ENCODE measurements at regions not wholly inside any gene's neighbourhood (a gene's known extent, or its start where the extent isn't known, plus 50 kb on each side); places are given as distances from the start of the nearest gene placed in this dataset.

- Histone ChIP-seq H3K4me2 (ENCODE audit: low read length) (no peak overlapping the region), H3K9ac (ENCODE audit: low read length) (no peak overlapping the region), H3K4me1 (ENCODE audit: insufficient read depth, low read length) (no peaks in the 10 kb centered on the region), H4K20me1 (ENCODE audit: insufficient read depth, low read length) (no peaks in the 10 kb centered on the region), H3K27ac (ENCODE audit: low read depth, low read length) (no peak overlapping the region), H3K36me3 (ENCODE audit: insufficient read depth, low read length) (no peaks in the 10 kb centered on the region), H3K27me3 (ENCODE audit: insufficient read depth, low read length) (no peaks in the 10 kb centered on the region), H3K4me3 (ENCODE audit: insufficient read depth, low read depth, low read length) (no peak overlapping the region), H3K9me3 (ENCODE audit: insufficient read depth, low read depth, low read length) (peaks cover 2% of the 10 kb centered on the region), H3K79me2 (ENCODE audit: insufficient read depth, low read length) (no peaks in the 10 kb centered on the region), H2AFZ (ENCODE audit: low read depth, low read length) (no peak overlapping the region)
- FAIRE-seq (no peak), DNase-seq (ENCODE audit: low read depth) (no peak)
- Mint-ChIP-seq H3K9me3 (ENCODE audit: unreplicated experiment) (peaks cover 16% of the 10 kb centered on the region), H3K36me3 (ENCODE audit: low read depth, unreplicated experiment) (no peaks in the 10 kb centered on the region), H3K27ac (ENCODE audit: unreplicated experiment) (peak overlapping the region; percentile 48), H3K4me1 (ENCODE audit: low read depth, unreplicated experiment) (peaks cover 13% of the 10 kb centered on the region), H3K27me3 (ENCODE audit: low read depth, unreplicated experiment) (no peaks in the 10 kb centered on the region), H3K4me3 (ENCODE audit: unreplicated experiment) (no peak overlapping the region)
- TF ChIP-seq CTCF (IDR thresholded peaks at IDR 0.05; ENCODE audit: insufficient read depth, low read depth, low read length) (no peak), EZH2 (IDR thresholded peaks at IDR 0.05; ENCODE audit: insufficient read depth, low read length) (no peak)
Observed at GRCh38 chr4:123709336-123709735, 312.7 kb downstream of the SPRY1 start.

DNA sequence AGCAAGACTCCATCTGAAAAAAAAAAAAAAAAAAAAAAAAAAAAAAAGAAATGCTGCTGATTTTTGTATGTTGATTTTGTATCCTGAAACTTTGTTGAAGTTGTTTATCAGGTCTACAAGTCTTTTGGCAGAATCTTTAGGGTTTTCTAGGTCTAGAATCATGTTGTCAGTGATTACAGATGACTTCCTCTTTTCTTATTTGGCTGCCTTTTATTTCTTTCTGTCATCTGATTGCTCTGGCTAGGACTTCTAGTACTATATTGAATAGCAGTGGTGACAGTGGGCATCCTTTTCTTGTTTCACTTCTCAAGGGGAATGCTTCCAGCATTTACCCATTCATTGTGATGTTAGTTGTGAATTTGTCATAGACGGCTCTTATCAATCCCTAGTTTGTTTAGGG lies 334.4 kb downstream of the SPRY1 start:
- Mint-ChIP-seq H3K9me3 (ENCODE audit: unreplicated experiment) (peaks cover 8% of the 10 kb centered on the region), H3K27me3 (ENCODE audit: low read depth, unreplicated experiment) (no peaks in the 10 kb centered on the region), H3K27ac (ENCODE audit: unreplicated experiment) (no peak overlapping the region), H3K4me1 (ENCODE audit: low read depth, unreplicated experiment) (no peaks in the 10 kb centered on the region), H3K36me3 (ENCODE audit: low read depth, unreplicated experiment) (no peaks in the 10 kb centered on the region), H3K4me3 (ENCODE audit: unreplicated experiment) (no peak overlapping the region)
- FAIRE-seq (no peak), DNase-seq (ENCODE audit: low read depth) (no peak)
- Histone ChIP-seq H3K9ac (ENCODE audit: low read length) (no peak overlapping the region), H3K9me3 (ENCODE audit: insufficient read depth, low read depth, low read length) (no peaks in the 10 kb centered on the region), H4K20me1 (ENCODE audit: insufficient read depth, low read length) (no peaks in the 10 kb centered on the region), H3K27me3 (ENCODE audit: insufficient read depth, low read length) (no peaks in the 10 kb centered on the region), H3K27ac (ENCODE audit: low read depth, low read length) (no peak overlapping the region), H3K4me1 (ENCODE audit: insufficient read depth, low read length) (no peaks in the 10 kb centered on the region), H3K4me2 (ENCODE audit: low read length) (no peak overlapping the region), H2AFZ (ENCODE audit: low read depth, low read length) (no peak overlapping the region), H3K79me2 (ENCODE audit: insufficient read depth, low read length) (no peaks in the 10 kb centered on the region), H3K4me3 (ENCODE audit: insufficient read depth, low read depth, low read length) (no peak overlapping the region), H3K36me3 (ENCODE audit: insufficient read depth, low read length) (no peaks in the 10 kb centered on the region)
- no peak for TF ChIP-seq EZH2 (IDR thresholded peaks at IDR 0.05; ENCODE audit: insufficient read depth, low read length)
- no peak for TF ChIP-seq CTCF (IDR thresholded peaks at IDR 0.05; ENCODE audit: insufficient read depth, low read depth, low read length)

DNA sequence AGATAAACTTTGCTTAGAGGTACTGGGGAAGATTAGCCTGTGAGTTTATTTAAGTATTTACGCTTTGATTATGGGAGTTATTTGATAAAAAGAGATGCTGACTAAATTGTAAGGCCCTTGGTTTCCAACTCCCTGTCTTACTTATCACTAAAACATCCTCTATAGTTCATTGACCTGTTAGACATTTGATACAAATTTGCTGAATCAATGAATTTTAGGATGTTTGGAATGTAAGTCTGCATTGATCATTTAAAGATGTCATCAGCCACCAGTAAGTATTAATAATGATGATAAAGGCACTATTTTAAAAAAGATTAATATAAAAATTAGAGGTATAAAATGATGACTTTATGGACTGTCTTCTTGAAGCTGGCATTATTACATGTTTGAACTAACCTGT lies 340.6 kb downstream of the SPRY1 start:
- DNase-seq (ENCODE audit: low read depth) (no peak), FAIRE-seq (peak; percentile 26)
- H3K27ac ChIP-seq (ENCODE audit: low read depth, low read length), result no peak overlapping the region
- TF ChIP-seq EZH2 (IDR thresholded peaks at IDR 0.05; ENCODE audit: insufficient read depth, low read length) (no peak), CTCF (IDR thresholded peaks at IDR 0.05; ENCODE audit: insufficient read depth, low read depth, low read length) (no peak)
- no peak overlapping the region for H3K4me2 ChIP-seq (ENCODE audit: low read length)
- no peaks in the 10 kb centered on the region for H3K36me3 ChIP-seq (ENCODE audit: insufficient read depth, low read length)
- H3K27me3 ChIP-seq (ENCODE audit: insufficient read depth, low read length), result no peaks in the 10 kb centered on the region
- no peaks in the 10 kb centered on the region for H4K20me1 ChIP-seq (ENCODE audit: insufficient read depth, low read length)
- H3K27me3 Mint-ChIP-seq (ENCODE audit: low read depth, unreplicated experiment), result no peaks in the 10 kb centered on the region
- no peak overlapping the region for H3K4me3 Mint-ChIP-seq (ENCODE audit: unreplicated experiment)
- H3K4me1 ChIP-seq (ENCODE audit: insufficient read depth, low read length), result no peaks in the 10 kb centered on the region
- H3K27ac Mint-ChIP-seq (ENCODE audit: unreplicated experiment), result no peak overlapping the region
- peaks cover 3% of the 10 kb centered on the region for H3K9me3 Mint-ChIP-seq (ENCODE audit: unreplicated experiment)
- no peak overlapping the region for H3K9ac ChIP-seq (ENCODE audit: low read length)
- peaks cover 4% of the 10 kb centered on the region for H3K4me1 Mint-ChIP-seq (ENCODE audit: low read depth, unreplicated experiment)
- no peaks in the 10 kb centered on the region for H3K9me3 ChIP-seq (ENCODE audit: insufficient read depth, low read depth, low read length)
- H3K79me2 ChIP-seq (ENCODE audit: insufficient read depth, low read length), result no peaks in the 10 kb centered on the region
- no peak overlapping the region for H2AFZ ChIP-seq (ENCODE audit: low read depth, low read length)
- no peaks in the 10 kb centered on the region for H3K36me3 Mint-ChIP-seq (ENCODE audit: low read depth, unreplicated experiment)
- H3K4me3 ChIP-seq (ENCODE audit: insufficient read depth, low read depth, low read length), result no peak overlapping the region
